Activated CD4-positive, alpha-beta T cell treated with anti-CD3 and anti-CD28 coated beads for 48 hours (primary cell): ENCODE measurements at regions not wholly inside any gene's neighbourhood (a gene's known extent, or its start where the extent isn't known, plus 50 kb on each side); places are given as distances from the start of the nearest gene placed in this dataset.
A peak's percentile ranks its signal among the peaks of the same experiment; 100 is the strongest.
"Not testable (repeated sequence)": the region's sequence is repeated elsewhere in the genome, so short reads cannot be mapped to it uniquely, and the experiment has no call there.

Source experiments
- DNase-seq: peaks from one replicate; pipeline ENCODE4 v3.0.0-alpha.2; 2020

GRCh38 chr10:22467393-22467792, 122.1 kb downstream of the SPAG6 start:
- not testable (repeated sequence) for DNase-seq

- DNase-seq = no peak
Observed at GRCh38 chr10:22468570-22469320, 123.4 kb downstream of the SPAG6 start.

DNA sequence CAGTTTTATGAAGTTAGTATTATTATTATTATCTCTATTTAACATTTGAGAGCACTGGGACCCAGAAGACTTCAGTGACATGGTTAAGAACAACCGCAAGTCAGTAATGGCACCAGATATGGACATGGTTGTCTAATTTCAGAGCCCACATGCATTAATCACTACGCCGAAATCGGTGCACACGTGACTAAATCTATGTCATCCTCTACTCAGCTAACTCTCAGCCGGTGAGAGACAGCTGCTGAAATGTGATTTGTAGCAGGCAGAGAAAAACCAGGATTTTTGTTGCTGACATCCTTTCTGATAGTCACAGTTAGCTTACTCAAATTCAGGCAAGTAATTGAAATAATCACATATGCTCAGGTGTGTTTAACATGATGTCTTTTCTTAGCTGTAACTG, 127.7 kb downstream of the SPAG6 start:
- no peak for DNase-seq

DNA sequence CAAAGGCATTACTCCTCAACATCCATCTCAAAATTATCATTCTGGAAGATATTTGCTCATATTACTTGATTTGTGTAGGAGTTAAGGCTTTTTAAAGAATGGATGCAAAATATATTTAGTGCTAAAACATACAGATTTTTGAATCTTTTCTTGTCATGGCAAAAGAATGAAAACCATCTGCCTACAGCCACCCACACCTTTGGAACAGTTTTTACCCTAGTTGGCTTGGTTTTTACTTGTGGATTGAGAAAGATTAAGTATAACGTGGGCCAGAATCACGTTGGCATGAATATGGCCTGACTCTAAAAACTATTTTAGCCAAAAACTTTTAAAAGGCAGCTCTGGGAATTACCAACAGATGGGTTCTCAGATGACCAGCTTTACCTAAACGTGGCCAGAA, 128.2 kb downstream of the SPAG6 start:
- DNase-seq = no peak

GRCh38 chr10:22475651-22476600, 130.6 kb downstream of the SPAG6 start:
- peak; percentile 40 for DNase-seq

- no peak for DNase-seq
Observed at GRCh38 chr10:22476601-22477321, 131.5 kb downstream of the SPAG6 start.

GRCh38 chr10:22477334-22478287, 132.3 kb downstream of the SPAG6 start:
- no peak for DNase-seq

- DNase-seq = no peak
Observed at GRCh38 chr10:22478555-22479334, 133.4 kb downstream of the SPAG6 start.

GRCh38 chr10:22479419-22479818, 134.1 kb downstream of the SPAG6 start:
- no peak for DNase-seq

DNA sequence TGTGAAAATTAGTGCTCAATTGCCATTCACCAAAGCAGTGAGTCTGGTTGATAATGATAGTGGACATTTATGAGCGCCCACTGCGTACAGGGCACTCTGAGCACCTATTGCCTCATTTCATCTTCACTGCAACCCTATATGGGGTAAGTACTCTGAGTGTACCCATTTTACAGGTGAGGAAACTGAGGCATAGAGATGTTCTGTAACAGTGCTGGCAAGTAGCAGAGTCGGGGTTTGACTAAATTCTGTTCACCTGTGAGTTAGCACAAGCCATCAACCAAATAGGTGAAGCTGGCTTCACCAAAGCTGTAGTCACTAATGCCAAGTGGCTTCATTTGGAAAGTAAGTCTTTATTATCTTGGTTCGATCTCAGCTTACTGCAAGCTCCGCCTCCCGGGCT, 135.8 kb downstream of the SPAG6 start:
- no peak for DNase-seq

DNA sequence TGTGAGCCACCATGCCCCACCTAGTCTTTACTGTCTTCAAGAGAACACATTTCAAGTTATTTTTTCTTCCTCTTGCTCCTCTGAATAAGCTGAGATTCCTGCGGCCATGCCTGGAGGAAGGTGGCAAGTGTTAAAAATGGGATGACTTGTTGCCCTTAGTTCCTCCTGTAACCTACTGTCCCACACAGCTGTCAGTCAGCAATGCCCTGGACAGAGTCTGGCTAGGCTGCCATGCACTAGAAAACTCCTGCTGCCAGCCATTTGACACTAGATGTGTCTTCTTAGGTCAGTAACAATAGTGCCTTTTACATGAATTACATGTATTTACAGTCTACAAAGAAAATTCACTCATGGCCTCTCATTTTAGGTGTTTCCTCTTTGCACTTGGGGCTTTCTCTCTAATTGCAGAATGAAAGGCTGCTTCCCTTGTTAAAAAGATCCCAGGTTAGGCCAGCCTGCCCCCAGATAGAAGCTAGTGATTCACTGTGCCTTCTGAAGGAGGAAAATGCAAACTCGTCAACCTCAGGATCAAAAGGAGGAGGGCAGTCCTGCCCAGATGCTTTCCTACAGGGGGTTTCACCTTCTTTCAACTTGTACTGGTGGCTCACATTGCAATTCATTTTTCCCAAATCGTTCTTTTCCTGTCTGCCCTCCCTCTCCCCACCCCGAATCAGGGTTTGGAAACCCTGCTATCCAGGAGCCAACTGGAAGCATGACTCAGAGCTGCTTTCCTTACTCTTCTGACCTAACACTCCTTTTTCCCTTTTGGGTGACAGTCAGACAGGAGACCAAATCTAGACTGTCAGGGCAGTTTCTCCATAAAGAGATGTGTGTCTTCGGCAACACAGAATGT, 136.6 kb downstream of the SPAG6 start:
- DNase-seq = no peak

DNA sequence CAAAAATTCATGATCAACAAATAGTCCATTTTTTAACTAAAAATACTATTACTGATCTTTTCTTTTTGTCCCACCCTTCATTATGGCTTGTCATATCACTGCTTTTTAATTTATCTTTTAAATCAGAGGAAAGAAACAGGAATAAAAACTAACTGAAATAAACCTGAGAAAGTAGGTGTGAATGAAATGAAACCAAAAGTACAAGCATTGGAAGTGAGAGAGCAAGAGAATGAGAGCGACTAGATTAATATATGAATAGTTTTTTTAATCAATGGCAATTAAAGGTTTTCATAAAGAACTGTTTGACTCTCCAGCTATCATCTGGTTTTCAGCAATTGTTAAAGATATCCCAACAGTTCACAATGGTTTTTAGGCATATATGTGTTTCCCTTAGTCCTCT, 137.8 kb downstream of the SPAG6 start:
- DNase-seq = no peak
